ENCODE measurements at regions not wholly inside any gene's neighbourhood (a gene's known extent, or its start where the extent isn't known, plus 50 kb on each side); places are given as distances from the start of the nearest gene placed in this dataset.
"Not testable (repeated sequence)": the region's sequence is repeated elsewhere in the genome, so short reads cannot be mapped to it uniquely, and the experiment has no call there.

DNA sequence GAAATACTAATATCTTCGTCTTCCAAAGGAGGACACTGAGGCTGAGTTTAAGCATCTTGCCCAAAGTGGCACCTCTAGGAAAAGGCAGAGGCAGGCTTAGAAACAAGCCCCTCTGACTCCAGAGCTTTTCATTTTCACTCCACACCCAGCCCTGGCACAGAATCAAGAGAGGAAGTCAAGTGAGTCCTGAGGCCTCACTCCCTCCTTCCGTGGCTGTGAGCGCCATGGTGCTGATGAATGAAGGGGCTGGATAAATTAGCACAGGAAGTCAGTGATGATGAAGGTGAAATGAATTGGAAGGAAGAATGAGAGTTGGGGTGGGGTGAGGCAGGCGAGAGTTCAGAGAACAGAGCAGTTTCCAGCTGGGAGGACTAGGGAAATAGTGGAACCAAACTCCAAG, 179.3 kb downstream of the TMEM132E start:
- in situ Hi-C loops (cut with HindIII; ENCODE audit: low pct_unique_long_range_greater_than_20kb, low sequenced_read_pairs), result no loop called here
- DNase-seq (ENCODE audit: low read depth), result no peak

GRCh38 chr17:34758316-34758715, 178.9 kb downstream of the TMEM132E start:
- in situ Hi-C loops (cut with HindIII; ENCODE audit: low pct_unique_long_range_greater_than_20kb, low sequenced_read_pairs), result no loop called here

DNA sequence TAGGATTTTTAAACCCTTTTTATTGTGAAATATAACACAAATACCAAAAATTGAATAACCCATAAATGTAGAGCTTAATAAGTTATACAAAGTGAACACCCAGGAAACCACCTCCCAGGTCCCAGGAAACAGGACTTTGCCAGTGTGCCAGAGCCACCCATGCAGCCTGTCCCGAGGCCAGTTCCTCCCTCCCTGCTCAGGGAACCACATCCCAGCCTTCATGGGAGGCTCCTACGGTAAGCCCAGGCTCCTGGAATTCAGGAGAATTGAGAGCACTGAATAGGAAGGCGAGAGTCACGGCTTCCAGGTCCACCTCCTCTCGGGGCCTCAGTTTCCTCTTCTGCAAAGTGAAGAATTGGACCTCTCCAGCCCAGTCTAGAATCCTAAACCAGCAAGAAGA, 178.2 kb downstream of the TMEM132E start:
- DNase-seq (ENCODE audit: low read depth), result no peak
- in situ Hi-C loops (cut with HindIII; ENCODE audit: low pct_unique_long_range_greater_than_20kb, low sequenced_read_pairs), result no loop called here

More at GRCh38 chr17:34758316-34758715, 178.9 kb downstream of the TMEM132E start:
- DNase-seq (ENCODE audit: low read depth), result no peak

DNA sequence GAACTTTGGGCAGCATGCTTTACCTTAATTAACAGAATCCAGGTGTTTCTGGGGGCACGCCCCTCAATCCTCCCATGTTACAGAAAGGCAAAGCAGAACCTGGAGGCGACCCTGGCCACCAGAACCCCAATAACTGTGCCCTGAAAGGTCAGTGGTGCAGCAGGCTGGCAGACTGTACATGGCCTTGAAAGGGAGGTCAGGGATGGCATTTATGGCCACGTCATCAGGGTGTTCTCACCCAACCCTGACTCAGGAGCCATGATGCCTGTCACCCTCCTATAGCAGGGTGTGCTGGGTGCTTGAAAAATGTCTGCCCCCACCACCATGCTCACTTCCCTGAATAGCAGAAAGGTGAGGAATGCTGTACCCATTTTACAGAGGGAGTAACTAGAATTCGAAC, 177.7 kb downstream of the TMEM132E start:
- in situ Hi-C loops (cut with HindIII; ENCODE audit: low pct_unique_long_range_greater_than_20kb, low sequenced_read_pairs), result no loop called here
- no peak for DNase-seq (ENCODE audit: low read depth)

DNA sequence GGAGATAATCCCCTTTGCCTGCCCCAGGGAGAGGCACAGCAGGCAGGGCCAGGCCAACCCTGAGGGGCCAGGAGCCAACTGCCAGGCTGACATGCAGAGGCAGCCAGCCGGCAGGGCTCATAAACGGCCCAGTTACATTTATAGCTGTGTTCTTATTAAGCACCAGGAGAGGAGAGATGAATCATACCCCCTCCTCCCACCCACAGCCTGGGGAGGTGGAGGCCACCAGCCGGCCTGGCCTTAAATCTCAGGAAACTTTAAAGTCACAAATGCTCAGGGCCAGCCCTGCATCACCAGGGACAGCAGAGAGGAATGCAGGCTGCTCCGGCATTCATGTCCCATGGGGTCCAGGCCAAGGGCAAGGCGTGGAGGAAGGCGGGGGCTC, 177.2 kb downstream of the TMEM132E start:
- in situ Hi-C loops (cut with HindIII; ENCODE audit: low pct_unique_long_range_greater_than_20kb, low sequenced_read_pairs), result no loop called here
- DNase-seq (ENCODE audit: low read depth), result no peak

DNA sequence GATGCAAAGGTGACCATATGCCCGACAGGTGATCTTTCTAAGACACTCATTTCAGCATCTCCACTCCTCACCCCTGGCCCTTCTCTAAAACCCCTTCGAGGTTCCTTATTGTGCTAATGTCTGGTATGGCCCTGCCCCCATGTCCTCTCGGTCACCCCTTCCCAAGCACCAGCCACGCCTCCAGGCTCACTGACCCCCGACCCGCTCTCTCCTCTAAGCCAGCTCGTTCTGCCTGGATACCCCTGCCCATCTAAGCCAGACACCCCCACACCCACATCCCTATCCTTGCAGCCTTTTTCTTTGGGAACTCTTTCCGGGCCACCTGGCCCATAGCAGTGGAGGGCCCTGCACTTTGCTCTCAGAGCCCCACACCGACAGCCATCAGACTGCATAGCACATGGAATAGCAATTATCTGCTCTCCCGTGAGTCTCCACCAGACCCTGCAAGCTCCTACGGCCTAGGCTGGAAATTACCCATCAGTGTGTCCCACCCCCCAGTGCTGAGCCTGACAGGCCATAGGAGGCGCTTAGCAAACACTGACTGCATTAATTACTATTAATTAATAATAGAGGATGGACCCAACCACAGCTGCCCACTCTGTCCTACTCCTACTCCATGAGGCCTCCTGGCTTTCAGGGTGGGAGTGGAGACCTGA, 176.7 kb downstream of the TMEM132E start:
- no peak for DNase-seq (ENCODE audit: low read depth)
- in situ Hi-C loops (cut with HindIII; ENCODE audit: low pct_unique_long_range_greater_than_20kb, low sequenced_read_pairs), result no loop called here

DNA sequence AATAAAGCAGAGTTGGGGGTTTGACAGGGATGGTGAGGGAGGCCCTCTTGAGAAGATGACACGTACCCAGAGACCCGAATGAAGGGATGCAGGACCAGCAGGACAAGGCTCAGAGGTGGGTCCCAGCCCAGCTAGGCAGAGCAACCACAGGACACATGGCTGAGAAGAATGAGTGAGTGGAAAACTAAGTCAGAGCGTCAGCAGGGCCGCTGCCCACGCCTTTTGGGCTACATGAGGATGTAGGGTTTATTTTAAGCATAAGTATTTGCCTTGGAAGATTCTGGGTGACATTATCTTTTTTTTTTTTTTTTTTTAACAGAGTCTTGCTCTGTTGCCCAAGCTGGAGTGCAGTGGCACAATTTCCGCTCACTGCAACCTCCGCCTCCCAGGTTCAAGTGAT, 176.0 kb downstream of the TMEM132E start:
- DNase-seq (ENCODE audit: low read depth), result no peak
- in situ Hi-C loops (cut with HindIII; ENCODE audit: low pct_unique_long_range_greater_than_20kb, low sequenced_read_pairs), result no loop called here

GRCh38 chr17:34750004-34750403, 170.6 kb downstream of the TMEM132E start:
- in situ Hi-C loops (cut with HindIII; ENCODE audit: low pct_unique_long_range_greater_than_20kb, low sequenced_read_pairs), result no loop called here
- DNase-seq (ENCODE audit: low read depth), result no peak

DNA sequence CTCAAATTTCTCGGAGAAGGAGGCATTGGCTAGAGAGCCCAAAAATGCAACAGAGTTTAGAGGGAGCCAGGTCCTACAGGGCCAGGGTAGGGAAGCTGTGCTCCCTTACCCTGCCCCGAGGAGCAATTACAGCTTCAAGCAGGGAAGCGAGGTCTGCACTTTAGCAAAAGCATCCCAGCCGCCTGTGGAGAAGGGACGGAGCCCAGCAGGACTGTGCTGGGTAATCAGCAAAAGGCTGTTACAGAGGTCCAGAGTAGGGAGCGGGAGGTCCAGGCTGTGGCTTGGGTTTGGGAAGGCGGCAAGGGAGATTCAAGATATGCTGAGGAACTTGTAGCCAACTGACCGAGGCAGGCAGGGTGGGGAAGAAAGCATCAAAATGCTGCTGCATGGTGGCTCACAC, 162.6 kb downstream of the TMEM132E start:
- no peak for DNase-seq (ENCODE audit: low read depth)
- in situ Hi-C loops (cut with HindIII; ENCODE audit: low pct_unique_long_range_greater_than_20kb, low sequenced_read_pairs), result no loop called here

DNA sequence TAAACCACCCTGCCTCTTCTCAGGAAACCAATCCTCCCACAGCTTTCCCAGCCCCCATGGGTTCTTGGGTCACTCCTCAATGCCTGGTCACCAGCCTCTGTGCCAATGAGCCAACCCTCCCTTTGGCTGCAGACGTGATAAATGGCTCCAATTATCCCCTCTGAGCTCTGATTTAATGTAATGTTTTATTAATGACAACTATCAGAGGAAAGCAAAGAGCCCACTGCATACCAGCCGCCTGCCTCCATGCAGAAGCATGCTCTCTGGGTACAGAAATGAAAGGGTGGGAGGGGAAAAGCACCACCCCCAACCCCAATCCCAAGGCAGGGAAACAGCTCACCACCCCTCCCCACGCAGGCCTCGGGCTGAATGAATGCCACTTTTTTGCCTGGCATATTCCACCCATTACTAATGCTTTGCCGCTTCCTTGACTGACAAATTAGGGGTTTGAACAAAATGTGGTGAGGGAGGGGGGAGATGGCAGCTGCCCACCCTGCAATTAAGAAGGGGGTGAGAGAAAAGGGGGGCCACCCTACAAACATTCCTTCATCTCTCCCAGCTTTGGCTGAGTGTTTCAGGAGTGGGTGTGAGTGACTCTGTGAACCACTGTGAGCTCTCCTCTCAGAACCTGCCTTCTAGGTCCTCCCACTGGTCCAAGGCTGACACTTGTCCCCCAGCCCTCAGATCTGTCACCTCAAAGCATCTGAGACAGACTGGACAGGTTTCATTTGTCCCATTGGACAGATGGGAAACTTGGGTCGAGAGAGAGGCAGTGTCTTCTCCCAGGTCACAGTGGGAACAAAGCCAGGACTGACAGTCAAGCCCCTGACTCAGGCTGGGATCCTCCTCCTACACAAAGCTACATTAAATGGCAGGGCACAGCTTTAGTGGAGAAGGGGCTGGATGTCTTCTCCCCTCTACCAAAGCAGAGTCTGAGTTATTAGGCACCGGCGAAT, 161.5 kb downstream of the TMEM132E start:
- DNase-seq (ENCODE audit: low read depth), result no peak
- in situ Hi-C loops (cut with HindIII; ENCODE audit: low pct_unique_long_range_greater_than_20kb, low sequenced_read_pairs), result no loop called here

DNA sequence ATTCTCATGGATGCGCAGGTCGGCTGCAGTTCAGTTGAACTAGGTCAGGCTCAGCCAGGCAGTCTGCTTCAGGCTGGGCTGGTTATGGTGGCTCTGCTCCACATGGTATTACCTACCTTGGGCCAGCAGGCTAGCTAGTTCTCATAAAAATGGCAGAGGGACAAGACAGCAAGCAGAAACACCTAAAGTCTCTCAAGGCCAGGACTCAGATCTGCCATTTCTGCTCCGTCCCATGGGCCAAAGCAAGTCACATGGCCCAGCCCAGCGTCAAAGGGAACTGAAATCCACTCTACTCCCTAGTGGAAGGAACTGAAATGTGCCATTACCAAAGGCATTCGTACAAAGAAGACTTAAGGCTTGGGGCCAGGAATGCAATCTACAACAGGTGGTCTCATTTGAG, 160.0 kb downstream of the TMEM132E start:
- DNase-seq (ENCODE audit: low read depth), result no peak
- in situ Hi-C loops (cut with HindIII; ENCODE audit: low pct_unique_long_range_greater_than_20kb, low sequenced_read_pairs), result no loop called here

- in situ Hi-C loops (cut with HindIII; ENCODE audit: low pct_unique_long_range_greater_than_20kb, low sequenced_read_pairs); DNase-seq (ENCODE audit: low read depth): not testable (repeated sequence)
These were observed 158.3 kb downstream of the TMEM132E start for GRCh38 chr17:34737673-34738072.

DNA sequence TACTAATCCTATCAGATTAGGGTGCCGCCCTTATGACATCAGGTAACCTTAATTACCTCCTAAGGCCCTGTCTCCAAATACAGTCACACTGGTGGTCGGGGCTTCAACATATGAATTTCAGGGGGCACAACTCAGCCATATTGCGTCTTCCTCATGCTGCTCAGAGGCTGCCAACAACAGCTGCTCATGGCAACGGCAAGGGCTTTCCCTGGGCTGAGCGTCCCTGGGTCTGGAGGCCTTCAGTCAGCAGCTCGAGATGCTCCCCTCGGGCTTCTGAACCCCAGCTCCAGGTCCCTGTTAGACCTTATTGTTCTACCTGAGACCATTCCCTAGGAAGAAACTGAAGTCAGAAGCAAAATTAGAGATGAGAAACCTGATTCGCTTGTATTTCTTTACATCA, 157.2 kb downstream of the TMEM132E start:
- DNase-seq (ENCODE audit: low read depth), result no peak
- in situ Hi-C loops (cut with HindIII; ENCODE audit: low pct_unique_long_range_greater_than_20kb, low sequenced_read_pairs), result no loop called here

DNA sequence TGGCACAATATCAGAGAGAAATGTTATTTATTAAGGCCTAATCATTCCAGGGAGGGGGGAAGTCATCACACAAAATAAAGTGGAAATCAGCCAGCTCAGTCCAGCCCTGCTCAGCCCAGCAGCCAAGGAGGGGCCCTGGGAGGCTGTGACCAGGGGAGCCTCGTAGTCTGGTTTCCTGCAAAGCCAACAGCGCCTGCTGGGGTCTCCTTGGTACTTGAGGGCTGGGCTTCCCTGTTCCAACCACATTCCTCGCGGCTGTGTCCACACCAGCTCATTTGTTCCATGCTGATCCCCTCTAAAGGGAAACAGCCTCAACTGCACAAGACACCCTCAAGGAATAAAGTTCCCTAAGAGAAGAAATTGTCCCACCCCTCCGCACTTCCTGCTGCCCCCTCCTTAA, 154.0 kb downstream of the TMEM132E start:
- in situ Hi-C loops (cut with HindIII; ENCODE audit: low pct_unique_long_range_greater_than_20kb, low sequenced_read_pairs), result no loop called here
- no peak for DNase-seq (ENCODE audit: low read depth)

- no peak for DNase-seq (ENCODE audit: low read depth)
- in situ Hi-C loops (cut with HindIII; ENCODE audit: low pct_unique_long_range_greater_than_20kb, low sequenced_read_pairs), result no loop called here
These were observed 151.4 kb downstream of the TMEM132E start for GRCh38 chr17:34730816-34731215.

GRCh38 chr17:34728771-34729310, 149.5 kb downstream of the TMEM132E start:
- in situ Hi-C loops (cut with HindIII; ENCODE audit: low pct_unique_long_range_greater_than_20kb, low sequenced_read_pairs), result no loop called here
- DNase-seq (ENCODE audit: low read depth), result no peak

DNA sequence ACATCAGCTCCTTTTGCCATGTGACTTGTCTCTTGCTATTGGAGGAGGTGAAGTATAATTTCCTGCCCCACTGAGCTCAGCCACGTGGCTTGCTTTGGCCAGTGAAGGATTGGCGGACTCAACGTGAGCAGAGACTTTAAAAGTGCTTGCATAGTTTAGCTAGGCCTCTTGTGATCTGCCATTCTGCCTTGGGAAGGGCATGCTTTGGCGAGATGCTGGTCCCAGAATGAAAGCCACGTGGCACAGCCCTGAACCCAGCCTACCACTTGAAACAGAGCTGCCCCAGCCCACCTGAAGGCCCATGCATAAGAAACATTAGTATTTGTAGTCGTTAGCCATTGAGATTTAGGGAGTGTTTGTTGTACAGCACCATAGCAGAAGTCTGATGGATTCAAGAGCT, 148.2 kb downstream of the TMEM132E start:
- no peak for DNase-seq (ENCODE audit: low read depth)
- in situ Hi-C loops (cut with HindIII; ENCODE audit: low pct_unique_long_range_greater_than_20kb, low sequenced_read_pairs), result no loop called here

- in situ Hi-C loops (cut with HindIII; ENCODE audit: low pct_unique_long_range_greater_than_20kb, low sequenced_read_pairs), result no loop called here
- DNase-seq (ENCODE audit: low read depth), result no peak
These were observed 147.4 kb downstream of the TMEM132E start for GRCh38 chr17:34726536-34727384.

DNA sequence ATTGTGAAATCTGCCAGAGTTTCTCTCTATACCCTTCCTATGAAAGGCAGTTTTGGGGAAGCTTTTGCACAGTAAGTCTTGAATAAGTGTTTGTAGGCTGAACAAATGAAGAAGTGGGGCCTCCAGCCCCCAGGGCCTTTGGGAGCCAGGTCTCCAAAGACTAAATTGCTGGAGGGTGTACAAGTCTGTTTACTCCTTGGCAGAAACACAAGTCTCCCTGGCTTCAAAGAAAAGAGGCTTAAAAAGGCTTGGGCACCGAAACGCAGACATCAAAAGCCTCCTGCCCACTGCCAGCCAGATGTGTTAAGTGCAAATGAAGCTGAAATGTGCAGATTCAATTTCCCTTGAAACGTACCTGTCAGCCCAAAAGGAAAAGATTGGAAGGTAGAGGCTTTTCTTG, 146.3 kb downstream of the TMEM132E start:
- in situ Hi-C loops (cut with HindIII; ENCODE audit: low pct_unique_long_range_greater_than_20kb, low sequenced_read_pairs), result no loop called here
- DNase-seq (ENCODE audit: low read depth), result no peak
